H1 (cell line): ENCODE measurements at regions not wholly inside any gene's neighbourhood (a gene's known extent, or its start where the extent isn't known, plus 50 kb on each side); places are given as distances from the start of the nearest gene placed in this dataset.

Source experiments
- BCL11A ChIP-seq, 2 experiments: IDR thresholded peaks; one replicate each; pipeline ENCODE4 v1.6.1; 2011; ENCODE audit warnings: low read depth in 2 of 2, low read length in 2 of 2, mild to moderate bottlenecking in 2 of 2
- CREB1 ChIP-seq: IDR thresholded peaks from 2 replicates; pipeline ENCODE4 v1.6.1; 2012; ENCODE audit warnings: inconsistent platforms
- KDM5A ChIP-seq: fragments of 200-600 bp; IDR thresholded peaks from 2 replicates; pipeline ENCODE4 v1.7.1; 2012; ENCODE audit warnings: mild to moderate bottlenecking, low read length, inconsistent platforms, mixed read lengths
- POLR2A ChIP-seq, 2 experiments: IDR thresholded peaks; 1 replicate in 1 of 2; 2 replicates in 1 of 2; pipeline ENCODE4 v1.6.1; 2011; ENCODE audit warnings: low read depth in 2 of 2, low read length in 2 of 2, mild to moderate bottlenecking in 2 of 2; ENCODE audit errors: control extremely low read depth in 1 of 2
- POLR2AphosphoS5 ChIP-seq: IDR thresholded peaks from 2 replicates; pipeline ENCODE4 v1.6.1; 2011; ENCODE audit warnings: low read depth, low read length
- USF2 ChIP-seq: IDR thresholded peaks from 2 replicates; pipeline ENCODE4 v1.6.1; 2011; ENCODE audit warnings: low read length, improper control_type of control experiment
- ZNF274 ChIP-seq: IDR thresholded peaks from 2 replicates; pipeline ENCODE4 v1.7.0; 2012; ENCODE audit warnings: low read length, borderline replicate concordance; ENCODE audit errors: extremely low read depth
- TF ChIP-seq, protein P1 (sequence below), 3 experiments: IDR thresholded peaks; 1 replicate in 2 of 3; 2 replicates in 1 of 3; pipeline versions ENCODE4 v1.5.1 to v1.6.1; 2011; ENCODE audit warnings: low read length in 3 of 3, mild to moderate bottlenecking in 3 of 3, inconsistent platforms in 2 of 3, low read depth in 1 of 3, moderate library complexity in 1 of 3; ENCODE audit not compliant: insufficient read depth in 1 of 3; ENCODE audit errors: control extremely low read depth in 1 of 3

GRCh38 chr6:105459864-105460263 is 57.0 kb upstream of the PREP start:
- TF ChIP-seq BCL11A (IDR thresholded peaks at IDR 0.05; ENCODE audit: low read depth in 2 of 2, low read length in 2 of 2) (no peak), POLR2A (IDR thresholded peaks at IDR 0.05; ENCODE audit: control extremely low read depth in 1 of 2, low read depth in 2 of 2, low read length in 2 of 2) (no peak), USF2 (no peak), ZNF274 (no peak), KDM5A (no peak), CREB1 (no peak), POLR2AphosphoS5 (no peak)
- TF ChIP-seq, protein P1, sequence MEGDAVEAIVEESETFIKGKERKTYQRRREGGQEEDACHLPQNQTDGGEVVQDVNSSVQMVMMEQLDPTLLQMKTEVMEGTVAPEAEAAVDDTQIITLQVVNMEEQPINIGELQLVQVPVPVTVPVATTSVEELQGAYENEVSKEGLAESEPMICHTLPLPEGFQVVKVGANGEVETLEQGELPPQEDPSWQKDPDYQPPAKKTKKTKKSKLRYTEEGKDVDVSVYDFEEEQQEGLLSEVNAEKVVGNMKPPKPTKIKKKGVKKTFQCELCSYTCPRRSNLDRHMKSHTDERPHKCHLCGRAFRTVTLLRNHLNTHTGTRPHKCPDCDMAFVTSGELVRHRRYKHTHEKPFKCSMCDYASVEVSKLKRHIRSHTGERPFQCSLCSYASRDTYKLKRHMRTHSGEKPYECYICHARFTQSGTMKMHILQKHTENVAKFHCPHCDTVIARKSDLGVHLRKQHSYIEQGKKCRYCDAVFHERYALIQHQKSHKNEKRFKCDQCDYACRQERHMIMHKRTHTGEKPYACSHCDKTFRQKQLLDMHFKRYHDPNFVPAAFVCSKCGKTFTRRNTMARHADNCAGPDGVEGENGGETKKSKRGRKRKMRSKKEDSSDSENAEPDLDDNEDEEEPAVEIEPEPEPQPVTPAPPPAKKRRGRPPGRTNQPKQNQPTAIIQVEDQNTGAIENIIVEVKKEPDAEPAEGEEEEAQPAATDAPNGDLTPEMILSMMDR (IDR thresholded peaks at IDR 0.05; ENCODE audit: control extremely low read depth in 1 of 3, insufficient read depth in 1 of 3, low read depth in 1 of 3, low read length in 3 of 3), result no peak
